ENCODE measurements at regions not wholly inside any gene's neighbourhood (a gene's known extent, or its start where the extent isn't known, plus 50 kb on each side); places are given as distances from the start of the nearest gene placed in this dataset.

- WGBS, 2 donors, result 63% methylated on average over 2 of the region's 2 CpGs
- DNase-seq, result no peak
- no peak overlapping the region for H3K4me3 ChIP-seq
Observed at GRCh38 chr10:108180878-108181277, 1016.4 kb upstream of the SORCS1 start.

GRCh38 chr10:108169846-108170245 is 1005.3 kb upstream of the SORCS1 start:
- no peak overlapping the region for H3K4me3 ChIP-seq
- no peaks in the 10 kb centered on the region for H3K4me1 ChIP-seq
- 55 to 92% methylated on average over 1 of the region's 1 CpG for WGBS, 2 donors
- no peaks in the 10 kb centered on the region for H3K27me3 ChIP-seq
- H3K27ac ChIP-seq, result no peak overlapping the region
- ATAC-seq (ENCODE audit: low FRiP score in 2 of 2) (no peak), DNase-seq (no peak)
- TF ChIP-seq EP300 (IDR thresholded peaks at IDR 0.05) (no peak), POLR2A (IDR thresholded peaks at IDR 0.05) (no peak), POLR2AphosphoS5 (IDR thresholded peaks at IDR 0.05) (no peak), CTCF (IDR thresholded peaks at IDR 0.05) (no peak)
- H3K36me3 ChIP-seq, result no peaks in the 10 kb centered on the region
- H3K9me3 ChIP-seq, result no peaks in the 10 kb centered on the region

More at GRCh38 chr10:108180878-108181277, 1016.4 kb upstream of the SORCS1 start:
- Histone ChIP-seq H3K27ac (no peak overlapping the region), H3K4me1 (no peaks in the 10 kb centered on the region), H3K27me3 (no peaks in the 10 kb centered on the region), H3K36me3 (no peaks in the 10 kb centered on the region), H3K9me3 (no peaks in the 10 kb centered on the region)
- TF ChIP-seq POLR2A (IDR thresholded peaks at IDR 0.05) (no peak), CTCF (IDR thresholded peaks at IDR 0.05) (no peak), EP300 (IDR thresholded peaks at IDR 0.05) (no peak), POLR2AphosphoS5 (IDR thresholded peaks at IDR 0.05) (no peak)
- ATAC-seq (ENCODE audit: low FRiP score in 2 of 2), result no peak

- Histone ChIP-seq H3K36me3 (no peaks in the 10 kb centered on the region), H3K4me3 (no peak overlapping the region), H3K27me3 (no peaks in the 10 kb centered on the region), H3K4me1 (no peaks in the 10 kb centered on the region), H3K27ac (no peak overlapping the region), H3K9me3 (no peaks in the 10 kb centered on the region)
- ATAC-seq (ENCODE audit: low FRiP score in 2 of 2), result no peak
- TF ChIP-seq POLR2A (IDR thresholded peaks at IDR 0.05), result no peak
- TF ChIP-seq CTCF (IDR thresholded peaks at IDR 0.05), result no peak
- TF ChIP-seq POLR2AphosphoS5 (IDR thresholded peaks at IDR 0.05), result no peak
- WGBS, 2 donors, result 90 to 98% methylated on average over 2 of the region's 2 CpGs
- DNase-seq, result no peak
Observed at GRCh38 chr10:108167766-108168165, 1003.3 kb upstream of the SORCS1 start.

- H3K4me3 ChIP-seq, result no peak overlapping the region
- no peak for TF ChIP-seq POLR2A (IDR thresholded peaks at IDR 0.05)
- no peak for TF ChIP-seq EP300 (IDR thresholded peaks at IDR 0.05)
- TF ChIP-seq CTCF (IDR thresholded peaks at IDR 0.05), result no peak
- no peak for TF ChIP-seq POLR2AphosphoS5 (IDR thresholded peaks at IDR 0.05)
- H3K9me3 ChIP-seq, result no peaks in the 10 kb centered on the region
- H3K27ac ChIP-seq, result no peak overlapping the region
- H3K36me3 ChIP-seq, result no peaks in the 10 kb centered on the region
- no peaks in the 10 kb centered on the region for H3K4me1 ChIP-seq
- no peak for DNase-seq
- no peaks in the 10 kb centered on the region for H3K27me3 ChIP-seq
- no peak for ATAC-seq (ENCODE audit: low FRiP score in 2 of 2)
- 88% methylated on average over 7 of the region's 7 CpGs for WGBS, 2 donors
Observed at GRCh38 chr10:108166401-108166800, 1001.9 kb upstream of the SORCS1 start.

- WGBS, 2 donors, result 81 to 82% methylated on average over 2 of the region's 2 CpGs
- no peaks in the 10 kb centered on the region for H3K36me3 ChIP-seq
- no peak overlapping the region for H3K4me3 ChIP-seq
- no peak for TF ChIP-seq CTCF (IDR thresholded peaks at IDR 0.05)
- TF ChIP-seq POLR2A (IDR thresholded peaks at IDR 0.05), result no peak
- no peak for TF ChIP-seq EP300 (IDR thresholded peaks at IDR 0.05)
- TF ChIP-seq POLR2AphosphoS5 (IDR thresholded peaks at IDR 0.05), result no peak
- no peaks in the 10 kb centered on the region for H3K27me3 ChIP-seq
- H3K9me3 ChIP-seq, result peaks cover 0 to 13% (median 0%) of the 10 kb centered on the region in 4 donors
- no peaks in the 10 kb centered on the region for H3K4me1 ChIP-seq
- DNase-seq, result no peak
- no peak for ATAC-seq (ENCODE audit: low FRiP score in 2 of 2)
- H3K27ac ChIP-seq, result no peak overlapping the region
Observed at GRCh38 chr10:108147346-108147745, 982.8 kb upstream of the SORCS1 start.

Data from upper lobe of left lung (tissue), 6 donors.